ENCODE measurements at regions not wholly inside any gene's neighbourhood (a gene's known extent, or its start where the extent isn't known, plus 50 kb on each side); places are given as distances from the start of the nearest gene placed in this dataset.

GRCh38 chr6:43966853-43967718 is 160.2 kb downstream of the MRPL14 start:
- DNase-seq (ENCODE audit: low spot score), result no peak

- no peak for DNase-seq (ENCODE audit: low spot score)
These were observed 160.9 kb downstream of the MRPL14 start for GRCh38 chr6:43966374-43966658.

DNA sequence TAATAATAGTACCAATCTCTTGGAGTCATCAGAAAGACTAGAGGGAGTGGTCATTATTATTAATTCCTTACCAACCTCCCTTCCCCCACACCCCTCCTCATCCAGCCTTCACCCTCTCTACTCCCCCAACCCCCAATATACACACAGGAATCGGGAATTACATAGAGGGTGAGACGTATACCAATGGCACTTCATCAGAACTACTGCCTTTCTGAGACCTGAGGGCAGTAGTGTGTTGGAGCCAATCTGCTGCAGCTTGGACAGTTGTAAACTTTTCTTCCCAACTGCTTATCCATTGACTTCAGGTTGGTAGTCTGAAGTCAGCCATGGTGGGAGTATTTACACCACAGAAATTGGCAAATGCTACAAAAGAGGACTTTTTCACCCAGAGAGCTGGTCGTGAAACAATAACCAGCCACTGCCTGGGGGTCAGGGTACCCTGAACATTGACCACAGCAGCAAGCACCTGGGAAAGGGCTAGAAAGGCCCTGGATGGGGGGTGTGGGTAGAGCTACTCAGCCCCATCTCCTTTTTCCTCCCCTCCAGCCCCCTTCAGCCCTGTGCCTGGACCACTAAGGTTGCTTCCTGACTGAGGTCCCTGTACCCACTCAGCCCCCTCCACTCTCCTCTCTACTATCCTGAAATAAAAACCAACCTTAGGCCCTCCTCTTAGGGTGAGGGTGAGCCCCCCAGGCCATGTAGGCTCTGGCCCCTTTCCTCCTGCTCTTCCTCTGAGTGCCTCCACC is 161.5 kb downstream of the MRPL14 start:
- DNase-seq (ENCODE audit: low spot score), result no peak

DNA sequence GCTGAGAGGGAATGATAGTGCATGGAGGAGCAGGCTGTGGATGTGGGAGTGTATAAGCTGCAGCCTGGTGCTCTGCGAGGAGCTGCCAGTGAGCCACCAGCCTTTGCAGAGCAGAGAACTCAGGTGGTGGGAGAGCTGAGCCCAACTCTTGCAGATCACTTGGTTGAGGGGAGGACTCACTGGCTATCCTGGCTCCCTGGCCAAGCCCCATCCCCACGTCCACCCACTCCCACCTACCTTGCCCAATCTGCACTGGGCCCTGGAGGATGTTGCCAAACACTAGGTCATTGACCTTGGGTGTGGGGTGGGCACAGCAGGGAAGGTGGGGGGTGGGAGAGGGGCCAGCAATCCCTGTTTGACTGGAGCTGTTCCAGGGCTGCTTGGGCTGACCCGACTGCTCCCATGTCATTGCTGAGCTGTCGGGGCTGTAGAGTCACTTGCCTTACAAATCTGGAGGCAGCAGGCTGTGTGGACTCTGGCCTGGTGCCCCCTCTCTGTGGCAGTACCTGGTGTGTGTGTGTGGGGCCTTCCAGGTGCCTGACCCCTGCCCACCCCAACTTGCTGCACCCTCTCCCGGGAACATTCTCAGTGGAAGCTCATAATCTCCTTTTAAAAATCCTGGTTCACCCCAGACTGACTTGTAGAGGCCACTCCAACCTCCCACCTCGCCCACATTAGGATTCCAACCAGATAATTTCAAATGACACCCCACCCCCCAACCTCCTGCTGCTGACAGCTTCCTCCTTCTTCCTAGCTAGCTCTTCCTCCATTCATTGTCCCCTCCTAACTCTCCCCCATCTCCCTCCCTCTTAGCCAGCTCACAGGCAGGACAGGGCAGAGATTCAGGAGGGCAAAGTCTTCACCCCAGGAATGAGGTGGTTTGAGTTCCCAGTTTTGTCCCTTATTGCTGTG is 162.3 kb downstream of the MRPL14 start:
- no peak for DNase-seq (ENCODE audit: low spot score)

DNA sequence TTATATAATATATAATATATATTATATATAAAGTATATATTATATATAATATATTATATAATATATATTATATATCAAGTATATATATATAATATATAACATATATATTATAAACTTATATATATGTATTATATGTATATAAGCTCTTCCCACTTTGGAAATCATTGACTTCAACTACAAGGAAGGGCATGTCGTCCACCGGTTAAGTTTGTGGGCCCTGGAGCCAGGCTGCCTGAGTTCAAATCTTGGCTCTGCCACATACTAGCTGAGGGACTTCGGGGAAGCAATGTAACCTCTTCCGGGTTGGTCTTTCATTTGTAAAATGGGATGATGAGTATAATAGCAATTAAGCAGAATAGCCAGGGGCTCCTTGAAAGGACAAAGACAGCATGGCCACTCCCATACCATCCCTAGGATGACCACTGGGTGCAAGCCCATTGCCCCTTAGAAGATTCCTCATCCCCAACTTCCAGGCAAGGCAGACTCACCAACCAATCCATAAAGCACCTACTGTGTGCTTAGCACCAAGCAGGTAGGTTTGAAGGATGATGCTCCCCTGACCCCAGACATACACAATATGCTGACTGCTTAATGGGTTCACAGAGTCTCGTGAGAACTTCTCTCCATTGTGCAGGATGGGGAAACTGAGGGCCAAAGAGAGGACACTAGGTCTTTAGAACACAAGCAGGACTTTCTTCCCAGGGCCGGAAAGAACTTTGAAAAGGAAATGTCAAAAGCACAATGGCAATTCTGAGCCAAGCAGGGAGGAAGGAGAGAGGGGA is 163.2 kb downstream of the MRPL14 start:
- DNase-seq (ENCODE audit: low spot score), result no peak

- no peak for DNase-seq (ENCODE audit: low spot score)
These were observed 164.0 kb downstream of the MRPL14 start for GRCh38 chr6:43963203-43963602.

GRCh38 chr6:43962458-43962857 is 164.8 kb downstream of the MRPL14 start:
- no peak for DNase-seq (ENCODE audit: low spot score)

GRCh38 chr6:43957273-43957672 is 170.0 kb downstream of the MRPL14 start:
- DNase-seq (ENCODE audit: low spot score), result no peak

GRCh38 chr6:43956478-43956877 is 170.8 kb downstream of the MRPL14 start:
- DNase-seq (ENCODE audit: low spot score), result no peak

DNA sequence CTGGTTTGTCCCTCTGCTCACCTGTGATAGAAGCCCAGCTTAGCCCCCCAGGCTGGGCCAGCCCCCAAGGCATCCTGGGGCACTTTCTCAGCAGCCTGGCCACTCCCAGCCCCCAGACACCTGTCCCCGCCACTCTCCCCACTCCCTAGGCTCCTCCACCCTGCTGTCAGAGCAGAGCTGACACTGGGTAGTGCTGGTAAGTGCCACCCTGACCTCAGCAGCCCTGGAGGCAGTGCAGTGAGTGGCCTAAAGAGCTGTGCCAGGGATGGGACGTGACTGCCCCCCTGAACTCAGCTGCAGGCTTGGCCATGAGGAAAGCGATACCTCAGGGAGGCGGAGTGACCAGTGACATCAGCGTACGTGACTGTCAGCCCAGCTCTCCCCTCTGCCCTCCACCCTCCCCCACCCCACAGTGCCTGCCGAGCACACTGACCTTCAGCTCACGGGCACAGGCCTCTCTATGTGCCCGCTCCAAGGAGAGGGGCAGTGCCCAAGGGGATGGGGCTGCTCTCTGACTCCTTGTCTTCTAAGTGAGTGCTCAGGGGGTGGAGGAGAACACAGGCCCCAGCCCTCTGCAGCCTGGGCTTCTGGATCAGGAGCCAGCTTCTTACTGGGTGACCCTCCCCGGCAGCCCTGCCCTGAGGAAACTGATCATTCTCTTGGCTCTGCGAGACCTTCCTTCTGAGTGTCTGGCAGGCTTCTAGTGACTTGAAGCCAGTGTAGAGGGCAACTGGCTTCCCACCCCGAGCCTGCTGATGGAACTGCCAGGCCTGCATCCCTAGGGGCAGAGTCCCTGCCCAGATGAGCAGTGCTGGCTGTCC is 172.7 kb downstream of the MRPL14 start:
- no peak for DNase-seq (ENCODE audit: low spot score)

DNA sequence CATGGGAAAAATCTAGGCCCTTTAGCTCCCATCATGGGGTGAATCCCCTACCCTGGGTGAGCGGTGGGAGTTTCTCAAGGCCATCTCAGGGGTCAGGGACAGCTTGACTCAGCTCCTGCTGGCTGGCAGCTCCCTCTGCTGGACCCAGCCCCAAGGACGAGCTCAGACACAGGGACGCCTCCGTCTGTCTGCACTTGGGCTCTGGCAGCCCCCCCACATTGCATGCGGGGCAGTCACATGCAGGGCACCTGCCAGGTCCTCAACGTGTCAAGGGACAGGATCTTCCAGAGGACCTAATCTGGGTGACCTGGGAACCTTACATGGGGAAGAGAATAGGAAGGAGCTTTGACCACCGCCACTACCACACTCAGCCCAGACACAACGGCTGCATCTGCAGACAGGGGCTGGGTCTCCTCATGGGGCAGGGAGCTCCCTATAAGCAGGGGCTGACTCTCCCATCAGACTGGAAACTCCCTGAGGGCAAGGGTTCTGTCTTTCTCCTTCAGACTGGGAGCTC is 173.4 kb downstream of the MRPL14 start:
- DNase-seq (ENCODE audit: low spot score), result no peak

- no peak for DNase-seq (ENCODE audit: low spot score)
These were observed 174.0 kb downstream of the MRPL14 start for GRCh38 chr6:43953256-43953655.

- no peak for DNase-seq (ENCODE audit: low spot score)
These were observed 174.5 kb downstream of the MRPL14 start for GRCh38 chr6:43952746-43953145.

DNA sequence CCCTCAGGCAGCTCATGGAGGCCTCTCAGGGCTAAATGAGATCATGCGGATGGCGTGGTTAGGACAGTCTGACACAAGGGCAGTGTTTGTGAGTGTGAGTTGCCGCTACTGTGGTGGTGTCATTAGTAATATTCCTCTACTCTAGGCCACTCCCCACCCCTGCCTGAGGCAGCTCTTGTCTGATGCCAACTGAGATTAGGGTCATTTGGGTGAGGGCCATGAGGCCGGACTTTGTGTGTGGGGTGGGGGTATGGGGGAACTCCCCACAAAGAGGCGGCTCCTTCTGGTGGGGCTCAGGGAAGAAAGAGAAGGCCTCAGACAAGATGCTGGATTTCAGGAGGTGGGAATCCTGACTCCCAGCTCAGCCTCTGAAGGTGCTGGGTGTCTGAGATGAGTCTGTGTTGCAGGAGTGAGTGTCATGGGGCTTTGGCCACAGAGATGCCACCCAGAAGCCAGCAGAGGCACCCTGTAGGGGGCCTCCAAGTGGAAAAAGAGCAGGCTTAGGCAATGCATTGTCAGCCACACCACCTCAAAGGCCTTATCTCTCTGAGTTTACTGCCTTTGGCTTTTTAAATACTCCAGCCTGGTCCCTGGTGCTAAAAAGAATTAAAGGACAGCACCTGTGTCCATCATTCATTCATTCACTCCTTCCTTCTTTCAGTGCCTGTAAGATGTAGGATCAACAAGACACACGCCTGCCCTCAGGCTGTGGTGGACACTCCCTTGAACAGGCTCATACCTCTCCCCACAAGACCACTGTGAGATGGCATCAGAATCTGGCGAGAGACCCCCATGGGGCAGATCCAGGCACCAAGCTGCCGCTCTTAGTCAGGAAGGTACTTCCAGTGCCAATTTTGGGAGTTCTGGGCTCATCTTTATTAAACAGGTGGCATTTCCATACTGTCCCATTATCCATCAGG is 175.2 kb downstream of the MRPL14 start:
- DNase-seq (ENCODE audit: low spot score), result no peak

DNA sequence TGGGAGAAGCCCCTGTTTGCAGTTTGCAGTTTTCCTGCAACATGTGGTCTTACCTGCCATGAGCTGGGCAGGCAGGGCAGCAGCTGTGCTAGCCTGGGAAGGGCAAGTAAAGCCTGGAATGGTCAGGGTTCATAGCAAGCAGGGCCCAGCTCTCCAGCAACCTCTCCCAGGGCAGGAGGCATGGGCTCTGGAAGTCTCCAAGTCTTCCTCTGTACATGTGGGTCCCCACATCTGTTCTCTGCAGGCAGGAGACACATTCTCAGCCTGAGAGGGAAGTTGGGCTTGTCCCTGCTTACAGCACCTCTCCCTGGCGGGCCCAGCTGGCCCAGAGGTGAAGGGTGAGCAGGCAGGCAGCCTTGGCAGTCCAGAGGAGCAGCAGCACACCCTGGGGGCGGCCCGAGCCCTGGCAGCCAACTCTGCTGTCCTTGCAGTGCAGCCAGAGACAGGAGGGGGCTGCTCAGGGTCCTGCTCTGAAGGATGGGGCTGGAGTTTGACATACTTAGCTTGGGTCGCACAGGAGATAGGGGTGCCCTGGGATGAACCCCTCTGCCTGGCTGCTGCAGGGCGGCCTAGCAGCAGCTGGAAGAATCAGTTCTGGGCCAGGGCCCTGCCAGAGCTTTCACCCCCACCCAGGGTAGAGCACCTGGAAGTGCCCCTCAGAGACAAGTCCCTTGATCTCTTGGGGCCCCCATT is 176.0 kb downstream of the MRPL14 start:
- DNase-seq (ENCODE audit: low spot score), result no peak

DNA sequence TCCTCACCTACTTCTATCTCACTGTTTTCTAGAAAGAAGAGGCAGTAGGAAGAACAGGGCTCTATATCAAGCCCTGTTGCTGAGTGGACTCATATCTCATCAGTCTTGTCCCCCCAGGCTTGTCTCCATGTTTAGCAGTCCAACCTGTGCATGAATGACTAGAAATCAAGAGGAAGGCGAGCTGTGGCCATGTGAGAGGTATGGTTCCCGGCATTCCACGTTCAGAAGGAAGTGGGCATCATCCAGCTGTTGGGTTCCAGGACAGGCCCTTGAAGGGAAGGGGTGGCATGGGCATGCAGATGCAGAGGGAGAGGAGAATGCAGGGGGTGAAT is 176.6 kb downstream of the MRPL14 start:
- no peak for DNase-seq (ENCODE audit: low spot score)

DNA sequence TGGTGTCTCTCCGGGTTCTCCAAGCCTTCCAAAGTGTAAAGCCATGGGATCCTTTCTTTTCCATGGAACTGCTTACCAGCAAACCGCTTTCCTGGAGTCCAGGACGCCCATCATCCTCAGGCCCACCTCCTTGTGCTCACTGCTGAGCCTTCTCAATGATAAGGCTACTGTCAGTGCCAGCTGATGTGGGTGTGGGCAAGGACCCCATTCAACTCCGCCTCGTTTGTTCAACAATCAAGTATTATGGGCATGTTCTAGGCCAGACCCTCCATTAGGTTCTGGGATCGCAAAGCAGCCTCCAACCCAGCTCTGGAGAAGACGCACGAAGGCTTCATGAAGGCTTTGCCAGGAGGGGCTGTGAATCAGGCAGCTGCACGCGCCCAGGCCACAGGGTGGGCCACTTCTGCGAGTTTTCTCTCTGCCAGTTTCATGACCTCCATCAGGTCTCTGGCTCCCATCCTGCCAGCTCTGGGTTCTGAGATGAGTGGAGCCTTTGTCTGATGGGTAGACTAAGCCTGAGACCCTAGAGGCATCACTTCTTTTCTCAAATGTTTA is 177.1 kb downstream of the MRPL14 start:
- DNase-seq (ENCODE audit: low spot score), result no peak

DNA sequence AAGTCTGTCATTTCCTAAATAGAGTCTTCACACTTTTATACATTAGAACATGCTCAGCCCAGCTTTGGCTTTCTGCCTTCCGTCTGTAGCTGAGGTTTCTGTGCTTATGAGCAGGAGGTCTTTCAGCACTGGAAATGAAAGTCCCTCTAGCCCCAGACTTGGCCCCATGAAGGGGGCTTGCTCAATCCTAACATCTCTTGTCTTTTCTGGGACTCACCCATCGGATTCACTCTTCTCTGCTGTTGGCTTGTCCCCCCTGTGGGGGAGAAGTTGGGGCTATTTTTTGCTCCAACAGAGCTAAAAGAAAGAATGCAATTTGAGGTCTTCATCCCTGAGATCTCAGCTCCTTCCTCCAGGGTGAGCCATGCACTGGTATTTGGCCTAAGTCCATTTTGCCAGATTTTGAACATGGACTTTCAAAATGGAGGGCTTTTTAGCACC is 177.7 kb downstream of the MRPL14 start:
- no peak for DNase-seq (ENCODE audit: low spot score)
